GM12891 (cell line): ENCODE measurements at regions not wholly inside any gene's neighbourhood (a gene's known extent, or its start where the extent isn't known, plus 50 kb on each side); places are given as distances from the start of the nearest gene placed in this dataset.
A peak's percentile ranks its signal among the peaks of the same experiment; 100 is the strongest.

ENCODE experiments used
- DNase-seq: peaks from one replicate; pipeline ENCODE4 v3.0.0; 2011; ENCODE audit warnings: low spot score; ENCODE audit not compliant: insufficient read length
- FAIRE-seq: peaks from 2 replicates; lab custom pipeline; 2011; peaks lifted over from hg19 to GRCh38; lab: Jason Lieb, UNC
- PAX5 ChIP-seq: IDR thresholded peaks from 2 replicates; pipeline ENCODE4 v1.6.1; 2011; ENCODE audit warnings: low read length, moderate library complexity, mild to moderate bottlenecking; ENCODE audit not compliant: insufficient read depth, severe bottlenecking
- POLR2A ChIP-seq: IDR thresholded peaks from 2 replicates; pipeline ENCODE4 v1.6.1; 2011; ENCODE audit warnings: low read depth, low read length, control low read depth
- POLR2AphosphoS5 ChIP-seq: IDR thresholded peaks from 2 replicates; pipeline ENCODE4 v1.6.1; 2011; ENCODE audit warnings: low read depth, low read length, control low read depth
- POU2F2 ChIP-seq: IDR thresholded peaks from 2 replicates; pipeline ENCODE4 v1.6.1; 2011; ENCODE audit warnings: low read depth, mild to moderate bottlenecking, control low read depth, low read length, moderate library complexity
- SPI1 ChIP-seq: IDR thresholded peaks from 2 replicates; pipeline ENCODE4 v1.6.1; 2011; ENCODE audit warnings: low read depth, low read length, control low read depth
- TAF1 ChIP-seq: IDR thresholded peaks from 2 replicates; pipeline ENCODE4 v1.6.1; 2011; ENCODE audit warnings: low read depth, low read length, control low read depth

- no peak for TF ChIP-seq POU2F2
- no peak for TF ChIP-seq TAF1
- TF ChIP-seq POLR2AphosphoS5 = no peak
- TF ChIP-seq POLR2A = no peak
- FAIRE-seq (no peak), DNase-seq (peak; percentile 27)
These were observed 53.4 kb upstream of the FHIP2A start for GRCh38 chr10:114767986-114768821.

- DNase-seq (no peak), FAIRE-seq (no peak)
- TF ChIP-seq SPI1 = no peak
- TF ChIP-seq POLR2AphosphoS5 = no peak
- no peak for TF ChIP-seq PAX5
- TF ChIP-seq POLR2A = no peak
- no peak for TF ChIP-seq POU2F2
- TF ChIP-seq TAF1 = no peak
These were observed 51.6 kb upstream of the FHIP2A start for GRCh38 chr10:114770009-114770408.

- no peak for TF ChIP-seq TAF1
- no peak for TF ChIP-seq POLR2AphosphoS5
- no peak for TF ChIP-seq POLR2A
- no peak for TF ChIP-seq POU2F2
- no peak for TF ChIP-seq PAX5
- TF ChIP-seq SPI1 = no peak
- DNase-seq (no peak), FAIRE-seq (no peak)
These were observed 50.4 kb upstream of the FHIP2A start for GRCh38 chr10:114771157-114771556.

GRCh38 chr10:114771749-114772148, 49.8 kb upstream of the FHIP2A start:
- FAIRE-seq = no peak
- TF ChIP-seq PAX5 (no peak), SPI1 (no peak), POLR2AphosphoS5 (no peak), POU2F2 (no peak), POLR2A (no peak), TAF1 (no peak)
- no peak for DNase-seq
